NB4 (cell line): ENCODE measurements at regions not wholly inside any gene's neighbourhood (a gene's known extent, or its start where the extent isn't known, plus 50 kb on each side); places are given as distances from the start of the nearest gene placed in this dataset.

Experiments used
- CTCF ChIP-seq: IDR thresholded peaks from one replicate; pipeline ENCODE4 v1.5.1; 2012; ENCODE audit warnings: low read depth, low read length
- MAX ChIP-seq: IDR thresholded peaks from 2 replicates; pipeline ENCODE4 v1.6.1; 2011; ENCODE audit warnings: low read depth, low read length
- POLR2A ChIP-seq: IDR thresholded peaks from 2 replicates; pipeline ENCODE4 v1.6.1; 2011; ENCODE audit warnings: mild to moderate bottlenecking; ENCODE audit not compliant: insufficient read length; ENCODE audit errors: extremely low read depth

- TF ChIP-seq CTCF (no peak), MAX (no peak), POLR2A (no peak)
These were observed 398.3 kb upstream of the FAM47C start for GRCh38 chrX:36609616-36610585.
